Effector memory CD4-positive, alpha-beta T cell (primary cell): ENCODE measurements at regions not wholly inside any gene's neighbourhood (a gene's known extent, or its start where the extent isn't known, plus 50 kb on each side); places are given as distances from the start of the nearest gene placed in this dataset.

ENCODE experiments used
- DNase-seq, 3 donors: peaks; one replicate each; pipeline ENCODE4 v3.0.0-alpha.2; 2020
- H3K27ac ChIP-seq: 2 replicates; pipeline ENCODE4 v1.7.0; 2013; ENCODE audit warnings: mild to moderate bottlenecking, low read length, moderate library complexity; ENCODE audit not compliant: insufficient read depth, poor library complexity, severe bottlenecking
- H3K27me3 ChIP-seq: replicated peaks from 2 replicates; pipeline ENCODE4 v1.7.0; 2013; ENCODE audit warnings: mild to moderate bottlenecking, low read length; ENCODE audit not compliant: insufficient read depth, control insufficient read depth, poor library complexity, severe bottlenecking
- H3K36me3 ChIP-seq: 2 replicates; pipeline ENCODE4 v1.7.0; 2013; ENCODE audit warnings: mild to moderate bottlenecking, low read length, moderate library complexity; ENCODE audit not compliant: control insufficient read depth, insufficient read depth
- H3K4me1 ChIP-seq: 2 replicates; pipeline ENCODE4 v1.7.0; 2013; ENCODE audit warnings: low read length, mild to moderate bottlenecking; ENCODE audit not compliant: control insufficient read depth, insufficient read depth, poor library complexity, severe bottlenecking
- H3K4me3 ChIP-seq: 2 replicates; pipeline ENCODE4 v1.7.0; 2013; ENCODE audit warnings: low read length, low read depth, mild to moderate bottlenecking; ENCODE audit not compliant: insufficient read depth, poor library complexity, severe bottlenecking
- H3K9me3 ChIP-seq: 2 replicates; pipeline ENCODE4 v1.7.0; 2013; ENCODE audit warnings: mild to moderate bottlenecking, low read length, moderate library complexity; ENCODE audit not compliant: control insufficient read depth

DNA sequence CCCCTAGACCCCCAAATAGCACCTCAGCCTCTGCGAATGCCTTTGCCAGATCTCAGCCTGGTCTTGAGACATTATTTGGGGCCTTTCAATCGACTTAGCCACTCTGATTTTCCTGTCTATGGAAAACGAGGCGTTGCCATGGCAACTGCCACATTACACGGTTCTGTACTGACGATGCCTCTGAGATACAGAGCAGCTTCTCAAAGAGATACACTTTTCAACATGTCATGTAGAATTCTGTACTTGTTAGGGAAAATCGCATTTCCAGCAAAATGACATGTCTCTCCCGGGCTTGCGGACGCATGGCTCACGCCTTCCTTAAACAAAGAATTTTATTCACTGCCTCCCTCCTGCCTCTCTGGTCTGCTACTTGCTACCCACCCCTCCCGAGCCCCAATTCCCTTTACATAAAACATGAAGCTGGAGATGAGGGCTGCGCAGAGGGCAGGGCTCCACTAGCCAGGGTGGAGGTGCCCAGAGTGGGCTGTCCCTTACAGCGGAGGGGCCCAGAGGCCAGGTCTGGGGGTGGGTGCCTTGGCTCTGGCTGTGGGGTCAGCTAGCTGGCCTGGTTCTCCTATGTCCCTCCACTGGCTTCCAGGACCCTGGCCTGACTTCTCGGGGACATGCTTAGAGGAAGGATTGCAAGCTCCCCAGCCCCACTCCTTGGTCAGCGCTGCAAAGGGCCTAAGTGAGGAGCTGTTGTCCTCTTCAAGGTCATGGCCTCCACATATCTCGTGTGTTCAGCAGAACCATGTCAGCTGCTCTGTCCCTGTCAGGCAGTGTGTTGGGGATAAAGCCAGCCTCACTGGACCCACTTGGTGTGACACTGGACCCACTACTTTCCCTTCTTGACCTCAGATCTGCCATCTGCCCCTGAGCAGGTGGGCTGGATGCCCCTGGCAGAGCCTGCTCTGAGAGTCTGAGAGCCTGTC lies 342.5 kb downstream of the RPS24 start:
- Histone ChIP-seq H3K4me3 (no peak overlapping the region), H3K27ac (no peak overlapping the region), H3K9me3 (no peaks in the 10 kb centered on the region), H3K36me3 (no peaks in the 10 kb centered on the region), H3K27me3 (no peaks in the 10 kb centered on the region), H3K4me1 (no peaks in the 10 kb centered on the region)
- DNase-seq = no peak

DNA sequence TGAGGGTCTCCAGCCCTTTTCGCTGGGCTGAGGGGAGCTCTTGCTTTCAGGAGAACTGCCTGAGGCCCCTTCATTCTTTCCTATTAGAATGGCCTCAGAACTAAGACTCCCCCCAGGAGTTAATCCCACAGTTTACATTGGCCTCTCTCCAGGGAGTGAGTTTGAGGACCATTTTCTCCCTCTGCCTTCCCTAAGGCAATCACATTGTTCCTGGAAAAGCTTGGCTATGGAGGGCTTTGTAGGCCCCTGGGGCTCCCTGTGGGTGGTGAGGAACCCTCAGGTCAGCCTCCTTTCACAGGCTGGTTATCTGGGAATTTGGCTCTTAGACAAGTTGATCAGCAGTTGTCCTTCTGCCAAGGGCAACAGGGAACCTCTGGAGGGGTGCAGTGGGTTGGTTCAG lies 343.7 kb downstream of the RPS24 start:
- H3K9me3 ChIP-seq = no peaks in the 10 kb centered on the region
- H3K4me1 ChIP-seq = no peaks in the 10 kb centered on the region
- DNase-seq = no peak
- no peak overlapping the region for H3K27ac ChIP-seq
- peaks cover 2% of the 10 kb centered on the region for H3K27me3 ChIP-seq
- H3K4me3 ChIP-seq = no peak overlapping the region
- H3K36me3 ChIP-seq = no peaks in the 10 kb centered on the region

DNA sequence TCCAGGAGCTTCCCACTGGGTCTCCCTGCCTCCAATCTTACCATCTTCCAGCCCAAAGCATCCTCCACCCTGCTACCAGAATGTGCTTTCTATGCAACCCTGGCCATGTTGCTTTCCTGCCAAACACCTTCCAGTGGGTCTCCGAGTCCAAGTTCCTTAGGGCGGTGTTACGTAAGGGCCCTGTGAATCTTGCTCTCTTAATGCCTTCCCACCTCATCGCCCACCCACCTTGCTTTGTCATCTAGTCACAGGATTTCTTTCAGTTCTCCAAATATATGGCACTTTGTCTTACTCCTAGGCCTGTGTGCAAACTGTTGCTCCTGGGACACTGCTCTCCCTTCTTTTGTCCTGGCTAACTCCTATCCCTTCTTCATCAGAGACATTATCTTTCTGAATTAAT lies 344.5 kb downstream of the RPS24 start:
- H3K27me3 ChIP-seq = peaks cover 2% of the 10 kb centered on the region
- no peaks in the 10 kb centered on the region for H3K9me3 ChIP-seq
- H3K36me3 ChIP-seq = no peaks in the 10 kb centered on the region
- DNase-seq = no peak
- H3K4me3 ChIP-seq = no peak overlapping the region
- no peak overlapping the region for H3K27ac ChIP-seq
- H3K4me1 ChIP-seq = no peaks in the 10 kb centered on the region

DNA sequence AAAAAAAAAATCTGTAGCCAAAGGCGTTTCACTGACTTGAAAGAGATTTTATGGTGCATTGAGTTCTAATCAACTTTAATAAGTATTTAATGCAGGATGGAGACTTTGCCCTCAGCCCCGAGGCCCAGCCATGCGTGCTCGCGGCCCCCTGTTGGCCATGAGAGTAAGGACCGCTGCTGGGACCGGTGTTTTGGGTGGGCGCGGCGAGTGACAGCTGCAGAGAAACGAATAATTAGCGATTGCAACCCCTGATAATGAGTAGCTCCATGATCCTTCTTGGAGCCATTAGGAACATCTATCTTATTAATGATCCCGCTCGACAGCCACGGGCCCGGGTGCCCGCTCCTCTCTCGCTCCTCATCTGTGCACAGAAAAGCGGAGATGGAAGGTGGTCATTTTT lies 347.4 kb downstream of the RPS24 start:
- Histone ChIP-seq H3K4me3 (no peak overlapping the region), H3K27ac (no peak overlapping the region), H3K36me3 (no peaks in the 10 kb centered on the region), H3K9me3 (no peaks in the 10 kb centered on the region), H3K27me3 (peaks cover 2% of the 10 kb centered on the region), H3K4me1 (no peaks in the 10 kb centered on the region)
- no peak for DNase-seq

DNA sequence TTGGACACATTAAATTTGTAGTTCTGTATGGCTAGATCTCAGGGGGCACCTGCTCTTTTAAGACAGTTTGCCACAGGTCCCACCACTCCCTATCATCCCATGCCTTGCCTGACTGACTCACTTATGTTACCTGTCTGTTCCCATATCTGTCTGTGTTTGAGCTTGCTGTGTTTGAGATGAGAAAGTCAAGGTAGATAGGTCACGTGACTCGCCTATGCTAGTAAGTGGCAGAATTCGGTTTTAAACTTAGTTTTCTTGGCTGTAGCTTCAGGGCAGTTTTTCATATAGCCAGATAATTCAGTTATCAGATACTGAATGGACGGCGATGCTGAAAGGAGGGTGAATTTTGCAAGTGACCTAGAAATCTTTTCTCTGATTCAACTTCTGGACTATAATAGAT lies 348.4 kb downstream of the RPS24 start:
- DNase-seq = no peak
- Histone ChIP-seq H3K9me3 (no peaks in the 10 kb centered on the region), H3K27me3 (peaks cover 2% of the 10 kb centered on the region), H3K4me1 (no peaks in the 10 kb centered on the region), H3K36me3 (no peaks in the 10 kb centered on the region), H3K4me3 (no peak overlapping the region), H3K27ac (no peak overlapping the region)

DNA sequence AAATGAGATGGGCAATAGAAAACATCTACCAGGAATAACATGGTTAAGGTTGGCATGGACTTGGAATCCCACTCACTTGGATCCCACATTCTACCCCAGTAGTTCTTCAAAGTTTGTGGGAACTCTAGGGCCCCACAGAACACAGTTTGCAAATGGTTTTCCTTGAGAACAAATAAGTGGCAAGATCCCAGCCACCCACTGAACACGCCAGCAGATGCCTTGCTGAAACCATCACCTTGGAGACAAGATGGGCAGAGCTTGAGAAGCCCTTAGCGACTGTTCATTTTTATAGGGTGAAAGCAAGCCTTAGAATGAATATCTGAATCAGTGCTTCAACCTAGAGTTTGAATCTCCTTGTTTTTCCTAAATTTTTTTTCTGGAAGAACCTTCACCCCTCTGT lies 349.1 kb downstream of the RPS24 start:
- Histone ChIP-seq H3K4me3 (no peak overlapping the region), H3K27me3 (peaks cover 2% of the 10 kb centered on the region), H3K27ac (no peak overlapping the region), H3K9me3 (no peaks in the 10 kb centered on the region), H3K36me3 (no peaks in the 10 kb centered on the region), H3K4me1 (no peaks in the 10 kb centered on the region)
- DNase-seq = no peak

DNA sequence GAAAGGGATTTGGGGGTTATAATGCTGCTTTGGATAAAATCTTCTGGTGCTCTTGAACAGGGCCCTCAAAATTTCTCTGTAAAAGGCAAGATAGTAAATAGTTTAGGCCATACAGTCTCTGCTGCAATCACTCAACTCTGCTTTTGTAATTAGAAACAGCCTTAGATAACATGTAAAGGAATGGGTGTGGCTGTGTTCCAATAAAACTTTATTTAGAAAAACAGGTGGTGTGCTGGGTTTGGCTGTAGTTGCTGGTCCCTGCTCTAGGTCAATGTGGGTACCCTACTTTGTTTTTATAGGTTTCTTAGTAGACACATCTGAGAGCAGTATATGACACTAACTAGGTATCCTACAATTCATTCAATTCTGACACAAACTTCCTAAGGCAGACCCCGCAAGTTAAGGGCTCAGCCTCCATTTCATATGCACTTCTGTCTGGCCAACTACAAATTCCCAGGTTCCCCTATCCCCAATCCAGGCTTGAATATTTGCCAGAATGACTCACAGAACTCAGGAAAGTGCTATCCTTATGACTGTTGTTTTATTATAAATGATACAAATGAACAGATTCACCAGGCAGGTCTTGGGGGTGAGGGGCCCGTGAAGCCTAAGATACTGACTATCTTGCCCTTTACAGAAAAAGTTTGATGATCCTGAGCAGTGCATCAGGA lies 349.9 kb downstream of the RPS24 start:
- no peaks in the 10 kb centered on the region for H3K9me3 ChIP-seq
- DNase-seq = no peak
- H3K36me3 ChIP-seq = no peaks in the 10 kb centered on the region

DNA sequence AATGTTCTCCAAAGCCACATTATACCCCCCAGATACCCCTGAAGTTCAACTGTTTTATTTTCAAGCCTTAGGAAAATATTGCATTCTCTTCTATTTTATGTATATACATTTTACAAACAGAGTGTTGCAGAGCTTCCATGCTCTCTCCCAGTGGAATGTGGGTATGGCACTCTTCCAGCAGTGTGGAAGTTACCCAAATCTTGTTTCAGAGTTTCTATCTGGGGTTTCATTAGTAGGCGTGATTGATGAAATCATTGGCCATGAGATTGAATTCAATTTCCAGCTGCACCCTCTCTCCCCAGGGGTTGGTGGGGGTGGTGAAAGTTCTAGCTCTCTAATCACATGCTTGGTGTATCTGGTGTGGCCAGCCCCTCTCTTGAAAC lies 350.4 kb downstream of the RPS24 start:
- no peak overlapping the region for H3K27ac ChIP-seq
- peaks cover 2% of the 10 kb centered on the region for H3K27me3 ChIP-seq
- H3K4me1 ChIP-seq = no peaks in the 10 kb centered on the region
- H3K36me3 ChIP-seq = no peaks in the 10 kb centered on the region
- no peak overlapping the region for H3K4me3 ChIP-seq
- no peaks in the 10 kb centered on the region for H3K9me3 ChIP-seq
- DNase-seq = no peak

More for the DNA sequence above, 349.9 kb downstream of the RPS24 start:
- H3K27ac ChIP-seq = no peak overlapping the region
- H3K4me1 ChIP-seq = no peaks in the 10 kb centered on the region
- peaks cover 2% of the 10 kb centered on the region for H3K27me3 ChIP-seq
- H3K4me3 ChIP-seq = no peak overlapping the region

DNA sequence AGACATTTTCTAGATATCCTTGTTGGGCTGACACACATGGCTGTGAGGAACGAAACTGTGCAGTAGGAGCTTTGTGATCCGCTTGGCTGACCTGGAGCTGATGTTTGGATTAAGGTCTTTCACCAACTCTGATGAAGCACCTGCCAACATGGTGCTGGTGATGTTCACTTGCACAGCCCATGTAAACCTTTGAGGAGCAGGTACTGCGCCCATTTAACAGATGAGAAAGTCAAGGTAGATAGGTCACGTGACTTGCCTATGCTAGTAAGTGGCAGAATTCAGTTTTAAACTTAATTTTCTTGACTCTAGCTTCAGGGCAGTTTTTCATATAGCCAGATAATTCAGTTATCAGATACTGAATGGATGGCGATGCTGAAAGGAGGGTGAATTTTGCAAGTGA lies 351.9 kb downstream of the RPS24 start:
- no peak for DNase-seq
- peaks cover 2% of the 10 kb centered on the region for H3K27me3 ChIP-seq
- no peaks in the 10 kb centered on the region for H3K36me3 ChIP-seq

DNA sequence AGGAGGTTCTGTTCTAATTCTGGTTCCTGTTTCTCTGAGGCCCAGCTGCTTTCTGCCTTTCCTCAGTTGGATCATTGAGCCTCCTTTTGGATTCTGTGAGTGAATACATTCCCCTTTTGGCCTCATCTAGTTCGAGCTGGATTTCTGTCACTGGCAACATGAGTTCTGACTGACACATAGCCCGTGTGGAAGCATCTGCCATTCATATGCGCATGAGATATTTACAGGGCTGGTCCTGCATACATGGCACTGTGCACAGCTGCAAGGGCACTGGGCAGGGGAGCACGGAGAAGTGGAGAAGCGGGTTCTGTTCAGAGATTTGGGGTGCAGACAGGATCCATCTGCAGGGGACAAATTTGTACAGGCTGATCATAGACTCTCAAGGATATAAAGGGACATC lies 352.8 kb downstream of the RPS24 start:
- no peak overlapping the region for H3K27ac ChIP-seq
- H3K4me1 ChIP-seq = no peaks in the 10 kb centered on the region
- H3K27me3 ChIP-seq = peaks cover 2% of the 10 kb centered on the region
- no peak overlapping the region for H3K4me3 ChIP-seq
- no peak for DNase-seq
- H3K9me3 ChIP-seq = no peaks in the 10 kb centered on the region
- H3K36me3 ChIP-seq = no peaks in the 10 kb centered on the region

More for the DNA sequence above, 351.9 kb downstream of the RPS24 start:
- no peaks in the 10 kb centered on the region for H3K9me3 ChIP-seq
- no peaks in the 10 kb centered on the region for H3K4me1 ChIP-seq
- H3K27ac ChIP-seq = no peak overlapping the region
- no peak overlapping the region for H3K4me3 ChIP-seq
